Neural cell (in vitro differentiated cells): ENCODE measurements at regions not wholly inside any gene's neighbourhood (a gene's known extent, or its start where the extent isn't known, plus 50 kb on each side); places are given as distances from the start of the nearest gene placed in this dataset.

Experiments used
- H2AFZ ChIP-seq: fragments of 200-600, 300-800 bp; sonication (generic), shearing (Covaris generic); 2 replicates; pipeline ENCODE4 v1.6.0; 2014; ENCODE audit warnings: low read depth, mild to moderate bottlenecking, antibody characterized with exemption, low read length, moderate library complexity
- H3F3A ChIP-seq: fragments of 200-600 bp; shearing (Covaris generic); 2 replicates; pipeline ENCODE4 v1.6.1; 2016; ENCODE audit warnings: mild to moderate bottlenecking, moderate library complexity, mixed read lengths, antibody characterized with exemption, low read length; ENCODE audit not compliant: insufficient read depth, poor library complexity, severe bottlenecking
- H3K27ac ChIP-seq: fragments of 200-600, 300-800 bp; sonication (generic), shearing (Covaris generic); 2 replicates; pipeline ENCODE4 v1.5.1; 2014; ENCODE audit warnings: mild to moderate bottlenecking, low read length, moderate library complexity
- H3K27me3 ChIP-seq: fragments of 300-800, 200-600 bp; sonication (generic), shearing (Covaris generic); 2 replicates; pipeline ENCODE4 v1.6.0; 2014; ENCODE audit warnings: mild to moderate bottlenecking, low read depth, low read length, moderate library complexity; ENCODE audit not compliant: insufficient read depth
- H3K36me3 ChIP-seq: fragments of 300-800, 200-600 bp; sonication (generic), shearing (Covaris generic); 2 replicates; pipeline ENCODE4 v1.5.1; 2014; ENCODE audit warnings: mild to moderate bottlenecking, antibody characterized with exemption, low read length, moderate library complexity; ENCODE audit not compliant: insufficient read depth
- H3K4me2 ChIP-seq: fragments of 300-800, 200-600 bp; sonication (generic), shearing (Covaris generic); 2 replicates; pipeline ENCODE4 v1.6.0; 2014; ENCODE audit warnings: mild to moderate bottlenecking, low read length
- H3K4me3 ChIP-seq: fragments of 300-800, 200-600 bp; sonication (generic), shearing (Covaris generic); 2 replicates; pipeline ENCODE4 v1.5.1; 2014; ENCODE audit warnings: mild to moderate bottlenecking, low read length, moderate library complexity
- H3K79me2 ChIP-seq: fragments of 200-600 bp; shearing (Covaris generic); replicated peaks from 2 replicates; pipeline ENCODE4 v1.6.0; 2014; ENCODE audit warnings: mild to moderate bottlenecking, low read length, moderate library complexity; ENCODE audit not compliant: insufficient read depth
- H3K9ac ChIP-seq: fragments of 300-800, 200-600 bp; sonication (generic), shearing (Covaris generic); 2 replicates; pipeline ENCODE4 v1.6.1; 2016; ENCODE audit warnings: mild to moderate bottlenecking, low read length, mixed read lengths
- H3K9me2 ChIP-seq: fragments of 200-600 bp; shearing (Covaris generic); 2 replicates; pipeline ENCODE4 v1.6.1; 2016; ENCODE audit warnings: mild to moderate bottlenecking, low read length, mixed read lengths; ENCODE audit not compliant: insufficient read depth
- H3K9me3 ChIP-seq: fragments of 200-600, 300-800 bp; sonication (generic), shearing (Covaris generic); 2 replicates; pipeline ENCODE4 v1.6.1; 2016; ENCODE audit warnings: mild to moderate bottlenecking, mixed run types, low read length, moderate library complexity, mixed read lengths
- H4K20me1 ChIP-seq: fragments of 200-600 bp; shearing (Covaris generic); 2 replicates; pipeline ENCODE4 v1.6.1; 2016; ENCODE audit warnings: mild to moderate bottlenecking, mixed run types; ENCODE audit not compliant: insufficient read depth
- EP300 ChIP-seq: fragments of 450-650 bp; conservative IDR thresholded peaks from 2 replicates; pipeline ENCODE4 v1.6.1; 2014; ENCODE audit warnings: antibody characterized with exemption, mild to moderate bottlenecking, moderate library complexity; ENCODE audit not compliant: poor library complexity, severe bottlenecking
- EZH2 ChIP-seq: fragments of 200-600, 300-800 bp; shearing (Covaris generic), sonication (generic); IDR thresholded peaks from 2 replicates; pipeline ENCODE4 v1.6.1; 2014; ENCODE audit warnings: antibody characterized with exemption, low read length, borderline replicate concordance, mild to moderate bottlenecking; ENCODE audit not compliant: insufficient read depth, poor library complexity, severe bottlenecking
- MXI1 ChIP-seq: fragments of 450-650 bp; conservative IDR thresholded peaks from 2 replicates; pipeline ENCODE4 v1.6.1; 2014; ENCODE audit warnings: antibody characterized with exemption, mild to moderate bottlenecking; ENCODE audit not compliant: poor library complexity, severe bottlenecking
- POLR2AphosphoS5 ChIP-seq: IDR thresholded peaks from 2 replicates; pipeline ENCODE4 v1.6.1; 2012
- RAD21 ChIP-seq: fragments of 450-650 bp; conservative IDR thresholded peaks from 2 replicates; pipeline ENCODE4 v1.6.1; 2014; ENCODE audit warnings: antibody characterized with exemption, mild to moderate bottlenecking, moderate library complexity
- REST ChIP-seq: IDR thresholded peaks from 2 replicates; pipeline ENCODE4 v1.6.1; 2012; ENCODE audit warnings: borderline replicate concordance
- SMC3 ChIP-seq: fragments of 450-650 bp; conservative IDR thresholded peaks from 2 replicates; pipeline ENCODE4 v1.6.1; 2014; ENCODE audit warnings: antibody characterized with exemption, mild to moderate bottlenecking, moderate library complexity; ENCODE audit not compliant: poor library complexity
- TAF1 ChIP-seq: IDR thresholded peaks from 2 replicates; pipeline ENCODE4 v1.6.1; 2012; ENCODE audit warnings: low read depth
- TF ChIP-seq, protein P1 (sequence below): fragments of 450-650 bp; IDR thresholded peaks from 2 replicates; pipeline ENCODE4 v1.5.1; 2014; ENCODE audit warnings: antibody characterized with exemption, mild to moderate bottlenecking, moderate library complexity; ENCODE audit not compliant: poor library complexity, severe bottlenecking

DNA sequence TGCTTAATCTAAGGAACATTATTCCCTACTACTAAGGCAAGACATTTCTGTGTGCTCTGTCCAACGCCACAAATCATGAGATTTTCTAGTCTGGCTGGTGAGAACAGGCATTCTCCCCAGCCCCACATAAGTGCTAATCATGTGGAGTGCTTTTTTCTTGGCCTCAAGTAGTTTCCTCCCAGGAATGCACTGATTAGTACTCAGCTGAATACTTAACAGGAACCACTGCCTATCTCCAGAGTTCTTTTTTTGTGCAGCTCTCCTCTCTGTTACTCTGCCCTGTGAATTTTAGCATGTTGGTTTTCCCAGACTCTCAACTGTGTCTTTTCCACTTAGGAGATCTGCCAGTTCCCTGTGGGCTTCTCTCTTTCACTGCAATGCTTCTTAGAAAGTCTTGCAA is 1098.5 kb upstream of the LRRTM3 start:
- no peaks in the 10 kb centered on the region for H4K20me1 ChIP-seq
- no peak overlapping the region for H3K4me2 ChIP-seq
- H3K9me3 ChIP-seq: no peaks in the 10 kb centered on the region
- H3K27ac ChIP-seq: no peak overlapping the region
- no peaks in the 10 kb centered on the region for H3K79me2 ChIP-seq
- TF ChIP-seq TAF1: no peak
- no peak for TF ChIP-seq MXI1
- TF ChIP-seq REST: no peak
- TF ChIP-seq, protein P1, sequence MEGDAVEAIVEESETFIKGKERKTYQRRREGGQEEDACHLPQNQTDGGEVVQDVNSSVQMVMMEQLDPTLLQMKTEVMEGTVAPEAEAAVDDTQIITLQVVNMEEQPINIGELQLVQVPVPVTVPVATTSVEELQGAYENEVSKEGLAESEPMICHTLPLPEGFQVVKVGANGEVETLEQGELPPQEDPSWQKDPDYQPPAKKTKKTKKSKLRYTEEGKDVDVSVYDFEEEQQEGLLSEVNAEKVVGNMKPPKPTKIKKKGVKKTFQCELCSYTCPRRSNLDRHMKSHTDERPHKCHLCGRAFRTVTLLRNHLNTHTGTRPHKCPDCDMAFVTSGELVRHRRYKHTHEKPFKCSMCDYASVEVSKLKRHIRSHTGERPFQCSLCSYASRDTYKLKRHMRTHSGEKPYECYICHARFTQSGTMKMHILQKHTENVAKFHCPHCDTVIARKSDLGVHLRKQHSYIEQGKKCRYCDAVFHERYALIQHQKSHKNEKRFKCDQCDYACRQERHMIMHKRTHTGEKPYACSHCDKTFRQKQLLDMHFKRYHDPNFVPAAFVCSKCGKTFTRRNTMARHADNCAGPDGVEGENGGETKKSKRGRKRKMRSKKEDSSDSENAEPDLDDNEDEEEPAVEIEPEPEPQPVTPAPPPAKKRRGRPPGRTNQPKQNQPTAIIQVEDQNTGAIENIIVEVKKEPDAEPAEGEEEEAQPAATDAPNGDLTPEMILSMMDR: no peak
- TF ChIP-seq EZH2: no peak
- no peak for TF ChIP-seq EP300
- no peak for TF ChIP-seq RAD21
- no peak for TF ChIP-seq SMC3
- no peak for TF ChIP-seq POLR2AphosphoS5
- H3K9me2 ChIP-seq: no peaks in the 10 kb centered on the region
- H3K9ac ChIP-seq: no peak overlapping the region
- H3K27me3 ChIP-seq: no peaks in the 10 kb centered on the region
- no peak overlapping the region for H3K4me3 ChIP-seq
- H3F3A ChIP-seq: no peaks in the 10 kb centered on the region
- no peak overlapping the region for H2AFZ ChIP-seq
- no peaks in the 10 kb centered on the region for H3K36me3 ChIP-seq

DNA sequence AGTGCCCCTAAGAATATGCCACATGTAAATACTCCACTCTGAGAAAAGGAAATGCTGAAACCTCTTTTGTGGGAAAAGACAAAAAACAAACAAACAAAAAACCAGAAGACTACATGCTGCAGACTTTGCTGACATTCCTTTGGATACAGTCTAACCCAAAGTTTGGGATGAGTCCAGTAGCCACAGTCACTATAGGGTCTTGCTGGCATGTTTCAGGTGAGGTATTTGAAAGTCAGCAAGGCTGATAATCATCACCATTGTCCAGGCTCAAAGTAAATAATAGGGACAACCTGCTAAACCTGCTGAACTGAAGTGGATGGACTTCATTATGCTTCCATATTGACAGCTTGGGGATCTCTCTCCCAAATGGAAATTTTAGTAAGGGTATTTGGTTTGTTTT is 1087.0 kb upstream of the LRRTM3 start:
- H3K79me2 ChIP-seq: no peaks in the 10 kb centered on the region
- no peak overlapping the region for H3K4me3 ChIP-seq
- no peak overlapping the region for H3K9ac ChIP-seq
- no peaks in the 10 kb centered on the region for H4K20me1 ChIP-seq
- H3K9me3 ChIP-seq: no peaks in the 10 kb centered on the region
- no peaks in the 10 kb centered on the region for H3K9me2 ChIP-seq
- H3K27ac ChIP-seq: no peak overlapping the region
- TF ChIP-seq RAD21: no peak
- no peak for TF ChIP-seq EP300
- no peak for TF ChIP-seq MXI1
- TF ChIP-seq, protein P1: no peak
- no peak for TF ChIP-seq REST
- TF ChIP-seq EZH2: no peak
- TF ChIP-seq TAF1: no peak
- no peaks in the 10 kb centered on the region for H3F3A ChIP-seq
- H3K27me3 ChIP-seq: no peaks in the 10 kb centered on the region
- H3K36me3 ChIP-seq: no peaks in the 10 kb centered on the region
- H3K4me2 ChIP-seq: no peak overlapping the region
- no peak overlapping the region for H2AFZ ChIP-seq
